Thoracic aorta (tissue), 2 donors: ENCODE measurements at regions not wholly inside any gene's neighbourhood (a gene's known extent, or its start where the extent isn't known, plus 50 kb on each side); places are given as distances from the start of the nearest gene placed in this dataset.

Source experiments
- ATAC-seq: fragments of 150-250 bp; one replicate; pipeline ENCODE4 v1.8.0; 2017; ENCODE audit warnings: low read depth; ENCODE audit not compliant: insufficient number of reproducible peaks, low FRiP score
- DNase-seq: peaks from one replicate; pipeline ENCODE4 v3.0.0-alpha.2; 2020; ENCODE audit warnings: low spot score
- H3K27ac ChIP-seq, 2 donors: fragments of 200-600 bp; sonication (generic); 1 replicate in 1 of 2; 2 replicates in 1 of 2; pipeline ENCODE4 v1.5.1; 2016; ENCODE audit warnings: mild to moderate bottlenecking in 2 of 2, moderate library complexity in 2 of 2
- H3K27me3 ChIP-seq: fragments of 200-600 bp; sonication (generic); replicated peaks from 2 replicates; pipeline ENCODE4 v1.6.0; 2016; ENCODE audit warnings: mild to moderate bottlenecking; ENCODE audit not compliant: insufficient read depth
- H3K36me3 ChIP-seq: fragments of 200-600 bp; sonication (generic); one replicate; pipeline ENCODE4 v1.5.1; 2016
- H3K4me1 ChIP-seq, 2 donors: fragments of 200-600 bp; sonication (generic); 1 replicate in 1 of 2; 2 replicates in 1 of 2; pipeline versions ENCODE4 v1.5.1 to v1.6.0; 2016; ENCODE audit warnings: low read depth in 2 of 2, mild to moderate bottlenecking in 1 of 2; ENCODE audit not compliant: control insufficient read depth in 1 of 2
- H3K4me3 ChIP-seq: fragments of 200-600 bp; sonication (generic); 2 replicates; pipeline ENCODE4 v1.5.1; 2016; ENCODE audit warnings: mild to moderate bottlenecking
- H3K9me3 ChIP-seq: fragments of 200-600 bp; sonication (generic); 2 replicates; pipeline ENCODE4 v1.5.1; 2016
- CTCF ChIP-seq: fragments of 200-600 bp; sonication (generic); IDR thresholded peaks from one replicate; pipeline ENCODE4 v1.5.1; 2019; ENCODE audit warnings: antibody characterized with exemption

- H3K4me3 ChIP-seq, result no peak overlapping the region
- ATAC-seq (no peak), DNase-seq (no peak)
- no peaks in the 10 kb centered on the region for H3K9me3 ChIP-seq
- TF ChIP-seq CTCF, result no peak
- H3K27me3 ChIP-seq, result no peaks in the 10 kb centered on the region
- no peaks in the 10 kb centered on the region for H3K4me1 ChIP-seq
- no peaks in the 10 kb centered on the region for H3K36me3 ChIP-seq
- no peak overlapping the region for H3K27ac ChIP-seq
Measured at GRCh38 chr14:86088156-86088555, 558.2 kb downstream of the FLRT2 start.

DNA sequence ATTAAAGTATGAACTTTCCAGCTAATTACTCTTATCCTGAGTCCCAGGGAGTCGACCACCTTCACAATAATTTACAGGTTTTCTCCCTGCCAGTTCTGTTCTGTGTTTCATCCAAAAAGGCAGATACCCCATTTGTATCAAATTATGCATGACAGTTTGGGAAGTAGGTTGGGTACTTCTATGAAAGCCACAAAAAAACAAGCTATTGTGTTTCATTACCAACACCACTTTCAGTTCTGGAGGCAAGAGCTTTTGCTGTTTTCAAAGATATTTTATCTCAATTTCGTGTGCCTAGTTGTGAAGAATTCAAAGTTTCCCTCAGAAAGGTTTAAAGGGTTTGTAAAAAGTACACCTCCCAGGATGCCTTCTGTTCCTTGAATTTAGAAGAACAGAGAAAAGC lies 557.4 kb downstream of the FLRT2 start:
- no peaks in the 10 kb centered on the region for H3K4me1 ChIP-seq
- no peak overlapping the region for H3K4me3 ChIP-seq
- ATAC-seq (no peak), DNase-seq (no peak)
- H3K27me3 ChIP-seq, result no peaks in the 10 kb centered on the region
- H3K9me3 ChIP-seq, result no peaks in the 10 kb centered on the region
- TF ChIP-seq CTCF, result no peak
- no peak overlapping the region for H3K27ac ChIP-seq
- no peaks in the 10 kb centered on the region for H3K36me3 ChIP-seq

DNA sequence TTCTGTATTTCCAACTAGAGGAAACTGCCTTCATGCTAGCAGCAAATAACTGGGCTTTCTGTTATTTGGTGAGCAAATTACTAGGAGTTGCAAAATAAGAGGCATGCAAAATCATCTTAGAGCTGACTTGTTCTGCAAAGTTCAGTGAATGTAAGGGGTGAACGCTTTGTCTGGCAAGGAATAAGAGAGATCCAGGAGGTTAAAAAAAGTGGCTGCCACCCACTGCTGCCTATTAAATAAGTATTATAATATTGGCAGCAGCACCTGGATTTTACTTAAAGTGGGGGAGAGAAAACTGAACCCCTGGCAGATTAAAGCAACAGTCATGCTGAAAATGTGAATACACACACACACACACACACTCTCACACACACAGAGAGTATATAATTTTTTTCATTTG lies 557.0 kb downstream of the FLRT2 start:
- H3K9me3 ChIP-seq, result no peaks in the 10 kb centered on the region
- no peak overlapping the region for H3K27ac ChIP-seq
- H3K4me1 ChIP-seq, result no peaks in the 10 kb centered on the region
- TF ChIP-seq CTCF, result no peak
- no peaks in the 10 kb centered on the region for H3K36me3 ChIP-seq
- H3K27me3 ChIP-seq, result no peaks in the 10 kb centered on the region
- no peak overlapping the region for H3K4me3 ChIP-seq
- no peak for DNase-seq
- ATAC-seq, result no peak

DNA sequence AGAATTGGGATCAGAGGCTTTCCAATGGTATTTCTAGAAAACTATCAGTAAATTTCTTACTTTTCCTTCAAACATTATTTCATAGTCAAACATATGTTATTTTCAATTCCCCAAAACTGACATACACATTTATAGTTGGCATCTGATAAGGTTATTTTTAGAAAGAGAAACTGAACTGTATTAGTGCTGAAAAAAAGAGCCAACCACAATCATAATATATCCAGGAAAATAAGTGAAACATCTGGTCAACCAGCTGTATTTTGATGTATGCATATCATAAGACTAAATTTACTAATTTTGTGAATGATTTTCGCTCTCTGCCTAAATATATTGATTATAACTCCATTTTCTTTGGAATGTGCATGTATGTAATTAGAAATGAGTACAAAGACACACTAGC lies 554.2 kb downstream of the FLRT2 start:
- no peak for ATAC-seq
- Histone ChIP-seq H3K27ac (no peak overlapping the region), H3K4me1 (no peaks in the 10 kb centered on the region), H3K9me3 (no peaks in the 10 kb centered on the region), H3K4me3 (no peak overlapping the region), H3K36me3 (no peaks in the 10 kb centered on the region), H3K27me3 (no peaks in the 10 kb centered on the region)
- no peak for TF ChIP-seq CTCF
- DNase-seq, result no peak

DNA sequence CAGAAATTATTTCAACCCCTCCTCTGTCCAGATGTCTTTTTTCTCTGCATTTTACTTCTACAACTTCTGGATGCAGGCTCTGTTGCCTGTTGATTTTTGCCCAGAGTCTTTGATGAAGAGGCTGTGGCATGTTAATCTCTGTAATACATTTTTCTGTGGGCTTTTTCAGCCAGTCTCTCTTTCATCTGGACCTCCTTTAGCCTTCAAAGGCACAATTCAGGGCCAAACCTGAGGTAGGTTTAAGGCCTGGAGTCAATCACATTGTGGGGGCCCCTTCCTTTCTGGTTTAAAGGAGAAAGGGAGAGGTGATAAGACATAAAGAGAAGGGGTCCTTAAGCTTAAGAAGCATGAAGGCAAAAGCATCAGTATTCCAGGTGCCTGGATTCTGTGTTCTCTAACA lies 553.7 kb downstream of the FLRT2 start:
- H3K36me3 ChIP-seq, result no peaks in the 10 kb centered on the region
- TF ChIP-seq CTCF, result no peak
- H3K4me1 ChIP-seq, result no peaks in the 10 kb centered on the region
- no peak for ATAC-seq
- DNase-seq, result no peak
- no peak overlapping the region for H3K4me3 ChIP-seq
- H3K9me3 ChIP-seq, result no peaks in the 10 kb centered on the region
- no peak overlapping the region for H3K27ac ChIP-seq
- H3K27me3 ChIP-seq, result no peaks in the 10 kb centered on the region
